Fibroblast of skin of right biceps (primary cell): ENCODE measurements at regions not wholly inside any gene's neighbourhood (a gene's known extent, or its start where the extent isn't known, plus 50 kb on each side); places are given as distances from the start of the nearest gene placed in this dataset.

Source experiments
- DNase-seq: peaks from one replicate; pipeline ENCODE4 v3.0.0-alpha.2; 2013

- no peak for DNase-seq
These were observed 190.4 kb upstream of the LYZL1 start for GRCh38 chr10:29098423-29098822.

GRCh38 chr10:29099001-29099400 lies 189.9 kb upstream of the LYZL1 start:
- no peak for DNase-seq

- DNase-seq = no peak
These were observed 189.5 kb upstream of the LYZL1 start for GRCh38 chr10:29099415-29099814.

- DNase-seq = no peak
These were observed 188.4 kb upstream of the LYZL1 start for GRCh38 chr10:29100505-29100904.

GRCh38 chr10:29102233-29102632 lies 186.6 kb upstream of the LYZL1 start:
- DNase-seq = peak; percentile 28

- DNase-seq = no peak
These were observed 186.2 kb upstream of the LYZL1 start for GRCh38 chr10:29102636-29103035.

- no peak for DNase-seq
These were observed 184.0 kb upstream of the LYZL1 start for GRCh38 chr10:29104661-29105399.

GRCh38 chr10:29105516-29106215 lies 183.2 kb upstream of the LYZL1 start:
- peak; percentile 75 for DNase-seq

- DNase-seq = no peak
These were observed 182.6 kb upstream of the LYZL1 start for GRCh38 chr10:29106287-29106686.

GRCh38 chr10:29107866-29108498 lies 180.9 kb upstream of the LYZL1 start:
- no peak for DNase-seq

- DNase-seq = no peak
These were observed 178.9 kb upstream of the LYZL1 start for GRCh38 chr10:29109707-29110571.

GRCh38 chr10:29112827-29113615 lies 175.8 kb upstream of the LYZL1 start:
- DNase-seq = no peak

GRCh38 chr10:29113616-29113945 lies 175.3 kb upstream of the LYZL1 start:
- DNase-seq = no peak

- no peak for DNase-seq
These were observed 174.7 kb upstream of the LYZL1 start for GRCh38 chr10:29114141-29114540.

- DNase-seq = no peak
These were observed 171.1 kb upstream of the LYZL1 start for GRCh38 chr10:29117781-29118180.

- no peak for DNase-seq
These were observed 169.5 kb upstream of the LYZL1 start for GRCh38 chr10:29119374-29119773.

GRCh38 chr10:29120216-29120615 lies 168.7 kb upstream of the LYZL1 start:
- peak; percentile 57 for DNase-seq

- DNase-seq = no peak
These were observed 164.0 kb upstream of the LYZL1 start for GRCh38 chr10:29124864-29125263.

- no peak for DNase-seq
These were observed 161.7 kb upstream of the LYZL1 start for GRCh38 chr10:29127037-29127700.

- no peak for DNase-seq
These were observed 161.1 kb upstream of the LYZL1 start for GRCh38 chr10:29127731-29128130.

GRCh38 chr10:29130190-29130673 lies 158.6 kb upstream of the LYZL1 start:
- peak; percentile 15 for DNase-seq
